IMR-90 (cell line): ENCODE measurements at regions not wholly inside any gene's neighbourhood (a gene's known extent, or its start where the extent isn't known, plus 50 kb on each side); places are given as distances from the start of the nearest gene placed in this dataset.

Source experiments
- ATAC-seq: fragments of 200-7000 bp; cut with Tn5 transposase; 2 replicates; pipeline ENCODE4 v1.9.1; 2020; ENCODE audit warnings: low read depth, mild to moderate bottlenecking, moderate library complexity
- BruUV-seq: library from RNA; stranded (reverse); fragments of 400-500 nt; replicated peaks from 2 replicates; lab custom pipeline; 2021; lab: Mats Ljungman, UMichigan
- CTCF ChIA-PET: fragments of 300-600 bp; formaldehyde crosslinking; extraction: SDS; loops from one replicate; lab custom pipeline; 2021; ENCODE audit warnings: antibody characterized with exemption; lab: Yijun Ruan, JAX
- POLR2A ChIA-PET: fragments of 300-600 bp; sonication (Branson Sonifier 250); formaldehyde crosslinking; loops from one replicate; lab custom pipeline; 2022; ENCODE audit warnings: antibody characterized with exemption; ENCODE audit not compliant: unreplicated experiment; lab: Charles Lee
- DNase-seq: peaks from one replicate; pipeline ENCODE4 v3.0.0; 2013
- H2AFZ ChIP-seq: replicated peaks from 2 replicates; pipeline ENCODE3; 2013; ENCODE audit warnings: low read length, mild to moderate bottlenecking; ENCODE audit not compliant: poor library complexity
- H2AK5ac ChIP-seq: 2 replicates; pipeline ENCODE4 v1.6.1; 2013; ENCODE audit warnings: low read depth, low read length, inconsistent platforms
- H2AK9ac ChIP-seq: replicated peaks from 2 replicates; pipeline ENCODE3; 2013; ENCODE audit warnings: mild to moderate bottlenecking, low read depth, low read length, moderate library complexity; ENCODE audit not compliant: poor library complexity
- H2BK120ac ChIP-seq: 2 replicates; pipeline ENCODE4 v1.6.1; 2013; ENCODE audit warnings: low read depth, low read length, inconsistent platforms
- H2BK15ac ChIP-seq: 3 replicates; pipeline ENCODE4 v1.6.1; 2013; ENCODE audit warnings: low read depth, low read length, inconsistent platforms
- H2BK20ac ChIP-seq: 2 replicates; pipeline ENCODE4 v1.6.1; 2013; ENCODE audit warnings: low read depth, mild to moderate bottlenecking, inconsistent platforms, low read length, moderate library complexity
- H2BK5ac ChIP-seq: 2 replicates; pipeline ENCODE4 v1.6.1; 2013; ENCODE audit warnings: mild to moderate bottlenecking, low read depth, low read length, inconsistent platforms; ENCODE audit not compliant: poor library complexity, severe bottlenecking
- H3K14ac ChIP-seq: replicated peaks from 2 replicates; pipeline ENCODE4 v1.6.1; 2013; ENCODE audit warnings: low read depth, low read length, inconsistent platforms
- H3K18ac ChIP-seq: 2 replicates; pipeline ENCODE4 v1.6.1; 2013; ENCODE audit warnings: low read depth, low read length, control low read depth
- H3K23ac ChIP-seq: 2 replicates; pipeline ENCODE4 v1.6.1; 2013; ENCODE audit warnings: low read depth, low read length, inconsistent platforms
- H3K27ac ChIP-seq: 2 replicates; pipeline ENCODE4 v1.5.1; 2013; ENCODE audit warnings: mild to moderate bottlenecking, control low read depth, low read length; ENCODE audit not compliant: insufficient read depth
- H3K27me3 ChIP-seq: 2 replicates; pipeline ENCODE4 v1.6.1; 2013; ENCODE audit warnings: low read length; ENCODE audit not compliant: control insufficient read depth, insufficient read depth
- H3K36me3 ChIP-seq: 2 replicates; pipeline ENCODE4 v1.6.1; 2013; ENCODE audit warnings: low read length, mixed read lengths; ENCODE audit not compliant: control insufficient read depth, insufficient read depth
- H3K4ac ChIP-seq: 2 replicates; pipeline ENCODE4 v1.6.1; 2013; ENCODE audit warnings: low read depth, low read length, inconsistent platforms
- H3K4me1 ChIP-seq: 2 replicates; pipeline ENCODE4 v1.6.1; 2013; ENCODE audit warnings: low read length, mixed read lengths; ENCODE audit not compliant: control insufficient read depth, insufficient read depth
- H3K4me2 ChIP-seq: 2 replicates; pipeline ENCODE4 v1.6.1; 2013; ENCODE audit warnings: low read depth, mild to moderate bottlenecking, control low read depth, low read length, moderate library complexity
- H3K4me3 ChIP-seq: 2 replicates; pipeline ENCODE4 v1.5.1; 2013; ENCODE audit warnings: low read depth, mild to moderate bottlenecking, control low read depth, low read length, moderate library complexity; ENCODE audit not compliant: insufficient read depth
- H3K56ac ChIP-seq: 2 replicates; pipeline ENCODE4 v1.6.1; 2013; ENCODE audit warnings: low read length, inconsistent platforms; ENCODE audit not compliant: insufficient read depth; ENCODE audit errors: extremely low read depth
- H3K79me1 ChIP-seq, 2 experiments: 2 replicates each; pipeline ENCODE4 v1.6.1; 2013; ENCODE audit warnings: low read length in 2 of 2, inconsistent platforms in 1 of 2, low read depth in 1 of 2
- H3K9ac ChIP-seq: 2 replicates; pipeline ENCODE4 v1.6.1; 2013; ENCODE audit warnings: low read depth, low read length, control low read depth
- H3K9me1 ChIP-seq: 2 replicates; pipeline ENCODE4 v1.6.1; 2013; ENCODE audit warnings: low read length, inconsistent platforms; ENCODE audit not compliant: insufficient read depth
- H3K9me3 ChIP-seq: 2 replicates; pipeline ENCODE4 v1.6.1; 2013; ENCODE audit warnings: low read length; ENCODE audit not compliant: control insufficient read depth, insufficient read depth
- H4K20me1 ChIP-seq: 2 replicates; pipeline ENCODE4 v1.6.1; 2013; ENCODE audit warnings: low read length, inconsistent platforms; ENCODE audit not compliant: insufficient read depth
- H4K5ac ChIP-seq: 2 replicates; pipeline ENCODE4 v1.6.1; 2013; ENCODE audit warnings: mild to moderate bottlenecking, low read depth, low read length, control low read depth
- H4K8ac ChIP-seq, 2 experiments: 2 replicates each; pipeline ENCODE4 v1.6.1; 2013; ENCODE audit warnings: low read depth in 2 of 2, low read length in 2 of 2, control low read depth in 1 of 2, inconsistent platforms in 1 of 2
- H4K91ac ChIP-seq: 2 replicates; pipeline ENCODE4 v1.6.1; 2013; ENCODE audit warnings: low read depth, low read length, inconsistent platforms; ENCODE audit not compliant: insufficient read depth
- BHLHE40 ChIP-seq: fragments of 150-350 bp; IDR thresholded peaks from 2 replicates; pipeline ENCODE4 v1.6.1; 2016; ENCODE audit warnings: mild to moderate bottlenecking, low read depth, low read length
- FOS ChIP-seq: fragments of 150-350 bp; IDR thresholded peaks from 2 replicates; pipeline ENCODE4 v1.6.1; 2016; ENCODE audit warnings: low read depth, low read length
- MAFK ChIP-seq: IDR thresholded peaks from 2 replicates; pipeline ENCODE4 v1.6.1; 2012; ENCODE audit warnings: low read depth, low read length, improper control_type of control experiment
- MXI1 ChIP-seq: IDR thresholded peaks from 2 replicates; pipeline ENCODE4 v1.6.1; 2012; ENCODE audit warnings: low read depth, mild to moderate bottlenecking, low read length, moderate library complexity, borderline replicate concordance
- RAD21 ChIP-seq: IDR thresholded peaks from 2 replicates; pipeline ENCODE4 v1.6.1; 2012; ENCODE audit warnings: low read length, improper control_type of control experiment
- RFX5 ChIP-seq: IDR thresholded peaks from 2 replicates; pipeline ENCODE4 v1.8.0; 2012; ENCODE audit warnings: low read depth, mild to moderate bottlenecking, low read length, moderate library complexity
- SMC3 ChIP-seq: fragments of 150-350 bp; IDR thresholded peaks from 2 replicates; pipeline ENCODE4 v1.6.1; 2016; ENCODE audit warnings: low read depth, mild to moderate bottlenecking, antibody characterized with exemption, low read length, moderate library complexity
- WGBS, 2 experiments: methylation state at CpG; one replicate each; pipeline versions ENCODE4 v1.1.5 to v1.1.7; 2013; ENCODE audit warnings: missing lambda C conversion rate in 2 of 2; ENCODE audit not compliant: insufficient read length in 1 of 2; ENCODE audit errors: extremely low coverage in 2 of 2; 5-methylcytosine and 5-hydroxymethylcytosine counted together
- dilution Hi-C: fragments of 300-500 bp; cut with HindIII; formaldehyde crosslinking; loops from one replicate; pipeline ENCODE4 v1.14.3; 2018; ENCODE audit warnings: low sequenced_read_pairs; ENCODE audit not compliant: unreplicated experiment
- in situ Hi-C: fragments of 300-500 bp; cut with MboI; formaldehyde crosslinking; loops from 3 replicates; pipeline ENCODE4 v1.14.3; 2019; ENCODE audit warnings: low sequenced_read_pairs, inconsistent platforms, mixed read lengths
- intact Hi-C: fragments of 100-400 bp; cut with micrococcal nuclease; formaldehyde crosslinking; loops from 2 replicates; pipeline ENCODE4 v1.10.0; 2022

GRCh38 chr6:94862112-94862511, 715.2 kb upstream of the MANEA start:
- WGBS, 2 experiments: no CpG with 5 or more reads among the region's 1 CpG
- ChIA-PET CTCF (no interaction called here), POLR2A (no interaction called here)
- Histone ChIP-seq H3K23ac (no peak overlapping the region), H2BK20ac (no peak overlapping the region), H3K79me1 (no peaks in the 10 kb centered on the region), H2BK15ac (no peak overlapping the region), H2AFZ (no peak overlapping the region), H2AK5ac (no peak overlapping the region), H4K8ac (no peak overlapping the region), H3K27ac (no peak overlapping the region), H2AK9ac (no peak overlapping the region), H3K14ac (no peak overlapping the region), H4K20me1 (no peaks in the 10 kb centered on the region), H3K18ac (no peak overlapping the region), H2BK5ac (no peak overlapping the region), H3K4me1 (no peaks in the 10 kb centered on the region), H3K56ac (no peak overlapping the region), H3K9me1 (no peaks in the 10 kb centered on the region), H3K4me3 (no peak overlapping the region), H3K9ac (no peak overlapping the region), H3K4ac (no peak overlapping the region), H3K36me3 (no peaks in the 10 kb centered on the region), H4K91ac (no peak overlapping the region), H3K27me3 (no peaks in the 10 kb centered on the region), H3K9me3 (0 out of 2 replicates have a peak, but pooled peaks cover 1% of the 10 kb centered on the region), H3K4me2 (no peak overlapping the region), H2BK120ac (no peak overlapping the region), H4K5ac (no peak overlapping the region)
- BruUV-seq: no TSS peak
- in situ Hi-C loops (no loop called here), intact Hi-C loops (no loop called here), dilution Hi-C loops (no loop called here)
- TF ChIP-seq RFX5: no peak
- no peak for TF ChIP-seq FOS
- no peak for TF ChIP-seq BHLHE40
- TF ChIP-seq RAD21: no peak
- TF ChIP-seq MAFK: no peak
- TF ChIP-seq MXI1: no peak
- TF ChIP-seq SMC3: no peak
- DNase-seq (no peak), ATAC-seq (no peak)
